ENCODE measurements at regions not wholly inside any gene's neighbourhood (a gene's known extent, or its start where the extent isn't known, plus 50 kb on each side); places are given as distances from the start of the nearest gene placed in this dataset.
A peak's percentile ranks its signal among the peaks of the same experiment; 100 is the strongest.

- Histone ChIP-seq H4K91ac (ENCODE audit: low read depth, low read length, poor library complexity) (no peak overlapping the region), H3K4me2 (ENCODE audit: insufficient read depth, low read length, poor library complexity, severe bottlenecking) (no peak overlapping the region), H3K27ac (replicated peaks; ENCODE audit: low read length) (no peak overlapping the region), H2BK120ac (ENCODE audit: low read depth, low read length) (no peak overlapping the region), H3K36me3 (replicated peaks in 1 of 2; ENCODE audit: control insufficient read depth in 2 of 2, insufficient read depth in 2 of 2, low read length in 2 of 2) (no peaks in the 10 kb centered on the region), H2AFZ (ENCODE audit: low read length) (peak overlapping the region; percentile 70), H3K79me1 (ENCODE audit: low read depth, low read length) (no peaks in the 10 kb centered on the region), H2BK12ac (ENCODE audit: low read length) (no peak overlapping the region), H3K9ac (ENCODE audit: low read depth, low read length, poor library complexity) (no peak overlapping the region), H3K18ac (ENCODE audit: low read length) (no peak overlapping the region), H3K4me1 (ENCODE audit: control insufficient read depth in 2 of 2, insufficient read depth in 1 of 2, low read depth in 1 of 2, low read length in 2 of 2) (no peaks in the 10 kb centered on the region), H3K4ac (ENCODE audit: low read length) (no peak overlapping the region), H2BK5ac (ENCODE audit: low read length) (no peak overlapping the region), H3K14ac (ENCODE audit: low read length) (no peak overlapping the region), H3K23ac (ENCODE audit: low read depth, low read length, poor library complexity) (no peak overlapping the region), H3K4me3 (ENCODE audit: low read length in 2 of 2) (no peak overlapping the region), H4K8ac (ENCODE audit: low read depth, low read length) (no peak overlapping the region), H3K9me3 (replicated peaks in 1 of 2; ENCODE audit: control insufficient read depth in 2 of 2, insufficient read depth in 1 of 2, low read depth in 1 of 2, low read length in 2 of 2) (no peaks in the 10 kb centered on the region), H2AK5ac (ENCODE audit: low read depth, low read length) (no peak overlapping the region), H2BK15ac (ENCODE audit: low read length) (no peak overlapping the region), H3K27me3 (ENCODE audit: control insufficient read depth in 3 of 3, insufficient read depth in 3 of 3, low read depth in 1 of 3, low read length in 3 of 3) (no peaks in the 10 kb centered on the region)
- no CpG with 5 or more reads among the region's 4 CpGs for WGBS, 2 donors (ENCODE audit: extremely low coverage in 2 of 2, insufficient read length in 2 of 2, insufficient replicate concordance in 1 of 2)
- DNase-seq (ENCODE audit: low spot score) = no peak
Measured at GRCh38 chr12:39199351-39199750, 243.6 kb downstream of the KIF21A start.

GRCh38 chr12:39188689-39189088 lies 254.2 kb downstream of the KIF21A start:
- no peak overlapping the region for H2BK15ac ChIP-seq (ENCODE audit: low read length)
- no peak overlapping the region for H2AK5ac ChIP-seq (ENCODE audit: low read depth, low read length)
- no peak overlapping the region for H2AFZ ChIP-seq (ENCODE audit: low read length)
- H3K4me2 ChIP-seq (ENCODE audit: insufficient read depth, low read length, poor library complexity, severe bottlenecking) = no peak overlapping the region
- H4K91ac ChIP-seq (ENCODE audit: low read depth, low read length, poor library complexity) = no peak overlapping the region
- H3K9ac ChIP-seq (ENCODE audit: low read depth, low read length, poor library complexity) = no peak overlapping the region
- H3K4me1 ChIP-seq (ENCODE audit: control insufficient read depth in 2 of 2, insufficient read depth in 1 of 2, low read depth in 1 of 2, low read length in 2 of 2) = no peaks in the 10 kb centered on the region
- no peaks in the 10 kb centered on the region for H3K27me3 ChIP-seq (ENCODE audit: control insufficient read depth in 3 of 3, insufficient read depth in 3 of 3, low read depth in 1 of 3, low read length in 3 of 3)
- no peak overlapping the region for H2BK120ac ChIP-seq (ENCODE audit: low read depth, low read length)
- no peak overlapping the region for H3K4me3 ChIP-seq (ENCODE audit: low read length in 2 of 2)
- H3K27ac ChIP-seq (replicated peaks; ENCODE audit: low read length) = no peak overlapping the region
- H3K18ac ChIP-seq (ENCODE audit: low read length) = no peak overlapping the region
- H3K23ac ChIP-seq (ENCODE audit: low read depth, low read length, poor library complexity) = no peak overlapping the region
- no peaks in the 10 kb centered on the region for H3K36me3 ChIP-seq (replicated peaks in 1 of 2; ENCODE audit: control insufficient read depth in 2 of 2, insufficient read depth in 2 of 2, low read length in 2 of 2)
- no peak overlapping the region for H4K8ac ChIP-seq (ENCODE audit: low read depth, low read length)
- no peak overlapping the region for H3K14ac ChIP-seq (ENCODE audit: low read length)
- no peak for DNase-seq (ENCODE audit: low spot score)
- no peaks in the 10 kb centered on the region for H3K9me3 ChIP-seq (replicated peaks in 1 of 2; ENCODE audit: control insufficient read depth in 2 of 2, insufficient read depth in 1 of 2, low read depth in 1 of 2, low read length in 2 of 2)
- H2BK12ac ChIP-seq (ENCODE audit: low read length) = no peak overlapping the region
- WGBS, 2 donors (ENCODE audit: extremely low coverage in 2 of 2, insufficient read length in 2 of 2, insufficient replicate concordance in 1 of 2) = no CpG with 5 or more reads among the region's 5 CpGs
- H3K4ac ChIP-seq (ENCODE audit: low read length) = no peak overlapping the region
- H3K79me1 ChIP-seq (ENCODE audit: low read depth, low read length) = no peaks in the 10 kb centered on the region
- no peak overlapping the region for H2BK5ac ChIP-seq (ENCODE audit: low read length)

GRCh38 chr12:39186744-39187143 lies 256.2 kb downstream of the KIF21A start:
- no peaks in the 10 kb centered on the region for H3K27me3 ChIP-seq (ENCODE audit: control insufficient read depth in 3 of 3, insufficient read depth in 3 of 3, low read depth in 1 of 3, low read length in 3 of 3)
- H4K8ac ChIP-seq (ENCODE audit: low read depth, low read length) = no peak overlapping the region
- no peak overlapping the region for H3K14ac ChIP-seq (ENCODE audit: low read length)
- no peak overlapping the region for H3K23ac ChIP-seq (ENCODE audit: low read depth, low read length, poor library complexity)
- H3K4me3 ChIP-seq (ENCODE audit: low read length in 2 of 2) = no peak overlapping the region
- no peak overlapping the region for H2BK15ac ChIP-seq (ENCODE audit: low read length)
- WGBS, 2 donors (ENCODE audit: extremely low coverage in 2 of 2, insufficient read length in 2 of 2, insufficient replicate concordance in 1 of 2) = no CpG with 5 or more reads among the region's 11 CpGs
- H3K9me3 ChIP-seq (replicated peaks in 1 of 2; ENCODE audit: control insufficient read depth in 2 of 2, insufficient read depth in 1 of 2, low read depth in 1 of 2, low read length in 2 of 2) = no peaks in the 10 kb centered on the region
- H3K36me3 ChIP-seq (replicated peaks in 1 of 2; ENCODE audit: control insufficient read depth in 2 of 2, insufficient read depth in 2 of 2, low read length in 2 of 2) = no peaks in the 10 kb centered on the region
- no peaks in the 10 kb centered on the region for H3K79me1 ChIP-seq (ENCODE audit: low read depth, low read length)
- H2BK120ac ChIP-seq (ENCODE audit: low read depth, low read length) = no peak overlapping the region
- H3K4me2 ChIP-seq (ENCODE audit: insufficient read depth, low read length, poor library complexity, severe bottlenecking) = no peak overlapping the region
- H3K9ac ChIP-seq (ENCODE audit: low read depth, low read length, poor library complexity) = no peak overlapping the region
- H2AK5ac ChIP-seq (ENCODE audit: low read depth, low read length) = no peak overlapping the region
- no peak overlapping the region for H2BK12ac ChIP-seq (ENCODE audit: low read length)
- no peak overlapping the region for H2AFZ ChIP-seq (ENCODE audit: low read length)
- H3K4me1 ChIP-seq (ENCODE audit: control insufficient read depth in 2 of 2, insufficient read depth in 1 of 2, low read depth in 1 of 2, low read length in 2 of 2) = no peaks in the 10 kb centered on the region
- H4K91ac ChIP-seq (ENCODE audit: low read depth, low read length, poor library complexity) = no peak overlapping the region
- H3K18ac ChIP-seq (ENCODE audit: low read length) = no peak overlapping the region
- H2BK5ac ChIP-seq (ENCODE audit: low read length) = no peak overlapping the region
- DNase-seq (ENCODE audit: low spot score) = no peak
- H3K27ac ChIP-seq (replicated peaks; ENCODE audit: low read length) = no peak overlapping the region
- H3K4ac ChIP-seq (ENCODE audit: low read length) = no peak overlapping the region

GRCh38 chr12:39178837-39179236 lies 264.1 kb downstream of the KIF21A start:
- H3K4me3 ChIP-seq (ENCODE audit: low read length in 2 of 2) = no peak overlapping the region
- no peak overlapping the region for H4K91ac ChIP-seq (ENCODE audit: low read depth, low read length, poor library complexity)
- no peaks in the 10 kb centered on the region for H3K79me1 ChIP-seq (ENCODE audit: low read depth, low read length)
- no peak overlapping the region for H3K18ac ChIP-seq (ENCODE audit: low read length)
- no peaks in the 10 kb centered on the region for H3K36me3 ChIP-seq (replicated peaks in 1 of 2; ENCODE audit: control insufficient read depth in 2 of 2, insufficient read depth in 2 of 2, low read length in 2 of 2)
- H2BK120ac ChIP-seq (ENCODE audit: low read depth, low read length) = no peak overlapping the region
- no peak overlapping the region for H3K27ac ChIP-seq (replicated peaks; ENCODE audit: low read length)
- H3K4ac ChIP-seq (ENCODE audit: low read length) = no peak overlapping the region
- no peak overlapping the region for H3K23ac ChIP-seq (ENCODE audit: low read depth, low read length, poor library complexity)
- no peak overlapping the region for H2BK15ac ChIP-seq (ENCODE audit: low read length)
- no CpG with 5 or more reads among the region's 1 CpG for WGBS, 2 donors (ENCODE audit: extremely low coverage in 2 of 2, insufficient read length in 2 of 2, insufficient replicate concordance in 1 of 2)
- no peak for DNase-seq (ENCODE audit: low spot score)
- H3K4me1 ChIP-seq (ENCODE audit: control insufficient read depth in 2 of 2, insufficient read depth in 1 of 2, low read depth in 1 of 2, low read length in 2 of 2) = no peaks in the 10 kb centered on the region
- no peak overlapping the region for H3K4me2 ChIP-seq (ENCODE audit: insufficient read depth, low read length, poor library complexity, severe bottlenecking)
- H2AFZ ChIP-seq (ENCODE audit: low read length) = no peak overlapping the region
- H2BK5ac ChIP-seq (ENCODE audit: low read length) = no peak overlapping the region
- no peak overlapping the region for H4K8ac ChIP-seq (ENCODE audit: low read depth, low read length)
- H2BK12ac ChIP-seq (ENCODE audit: low read length) = no peak overlapping the region
- H3K9ac ChIP-seq (ENCODE audit: low read depth, low read length, poor library complexity) = no peak overlapping the region
- no peak overlapping the region for H3K14ac ChIP-seq (ENCODE audit: low read length)
- H2AK5ac ChIP-seq (ENCODE audit: low read depth, low read length) = no peak overlapping the region
- H3K9me3 ChIP-seq (replicated peaks in 1 of 2; ENCODE audit: control insufficient read depth in 2 of 2, insufficient read depth in 1 of 2, low read depth in 1 of 2, low read length in 2 of 2) = no peaks in the 10 kb centered on the region
- H3K27me3 ChIP-seq (ENCODE audit: control insufficient read depth in 3 of 3, insufficient read depth in 3 of 3, low read depth in 1 of 3, low read length in 3 of 3) = no peaks in the 10 kb centered on the region

Measured in neuronal stem cell (in vitro differentiated cells).